Rectal smooth muscle tissue (tissue), 1 donor: ENCODE measurements at regions not wholly inside any gene's neighbourhood (a gene's known extent, or its start where the extent isn't known, plus 50 kb on each side); places are given as distances from the start of the nearest gene placed in this dataset.
"Not testable (repeated sequence)": the region's sequence is repeated elsewhere in the genome, so short reads cannot be mapped to it uniquely, and the experiment has no call there.

ENCODE experiments used
- H3K27ac ChIP-seq: one replicate; pipeline ENCODE4 v1.7.0; 2013; ENCODE audit warnings: low read depth, low read length, inconsistent platforms
- H3K27me3 ChIP-seq: one replicate; pipeline ENCODE4 v1.7.0; 2013; ENCODE audit warnings: low read length; ENCODE audit not compliant: control insufficient read depth, insufficient read depth
- H3K36me3 ChIP-seq: one replicate; pipeline ENCODE4 v1.7.0; 2013; ENCODE audit warnings: low read length; ENCODE audit not compliant: control insufficient read depth, insufficient read depth
- H3K4me1 ChIP-seq: one replicate; pipeline ENCODE4 v1.7.0; 2013; ENCODE audit warnings: low read length; ENCODE audit not compliant: control insufficient read depth, insufficient read depth
- H3K4me3 ChIP-seq: one replicate; pipeline ENCODE4 v1.7.0; 2013; ENCODE audit warnings: low read length
- H3K9ac ChIP-seq: one replicate; pipeline ENCODE4 v1.7.0; 2013; ENCODE audit warnings: low read length

- no peak overlapping the region for H3K4me3 ChIP-seq
- no peak overlapping the region for H3K27ac ChIP-seq
- H3K4me1 ChIP-seq, result no peaks in the 10 kb centered on the region
Observed at GRCh38 chr6:6865611-6866010, 242.2 kb upstream of the RREB1 start.

GRCh38 chr6:6866656-6867403, 240.9 kb upstream of the RREB1 start:
- H3K4me3 ChIP-seq, result no peak overlapping the region
- H3K27ac ChIP-seq, result no peak overlapping the region
- H3K9ac ChIP-seq, result no peak overlapping the region
- no peaks in the 10 kb centered on the region for H3K36me3 ChIP-seq
- no peaks in the 10 kb centered on the region for H3K4me1 ChIP-seq
- peaks cover 2% of the 10 kb centered on the region for H3K27me3 ChIP-seq

More at GRCh38 chr6:6865611-6866010, 242.2 kb upstream of the RREB1 start:
- H3K36me3 ChIP-seq, result no peaks in the 10 kb centered on the region
- H3K27me3 ChIP-seq, result peaks cover 2% of the 10 kb centered on the region
- H3K9ac ChIP-seq, result no peak overlapping the region

DNA sequence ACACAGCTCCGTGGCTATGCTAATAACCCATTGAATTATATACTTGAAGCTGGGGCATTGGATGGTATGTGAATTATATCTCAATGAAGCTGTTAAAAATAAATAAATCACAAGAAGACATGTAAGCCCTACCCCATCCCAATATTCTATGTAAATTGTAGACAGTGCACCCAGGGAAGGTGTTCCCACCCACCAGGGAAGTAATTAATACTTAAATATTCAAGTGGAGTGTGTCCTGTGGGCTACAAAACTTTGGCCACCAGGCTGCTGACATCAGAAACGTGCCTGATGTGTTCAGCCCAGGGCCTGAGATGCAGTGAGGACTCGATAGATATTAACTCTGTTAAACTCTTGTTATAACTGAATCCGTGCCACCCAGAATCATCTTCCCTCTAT, 240.4 kb upstream of the RREB1 start:
- no peaks in the 10 kb centered on the region for H3K36me3 ChIP-seq
- H3K4me1 ChIP-seq, result no peaks in the 10 kb centered on the region
- H3K27me3 ChIP-seq, result peaks cover 2% of the 10 kb centered on the region
- no peak overlapping the region for H3K27ac ChIP-seq
- H3K4me3 ChIP-seq, result no peak overlapping the region
- no peak overlapping the region for H3K9ac ChIP-seq

- no peaks in the 10 kb centered on the region for H3K4me1 ChIP-seq
- no peak overlapping the region for H3K4me3 ChIP-seq
- no peaks in the 10 kb centered on the region for H3K36me3 ChIP-seq
- no peak overlapping the region for H3K9ac ChIP-seq
- no peak overlapping the region for H3K27ac ChIP-seq
- H3K27me3 ChIP-seq, result no peaks in the 10 kb centered on the region
Observed at GRCh38 chr6:6869094-6869493, 238.7 kb upstream of the RREB1 start.

DNA sequence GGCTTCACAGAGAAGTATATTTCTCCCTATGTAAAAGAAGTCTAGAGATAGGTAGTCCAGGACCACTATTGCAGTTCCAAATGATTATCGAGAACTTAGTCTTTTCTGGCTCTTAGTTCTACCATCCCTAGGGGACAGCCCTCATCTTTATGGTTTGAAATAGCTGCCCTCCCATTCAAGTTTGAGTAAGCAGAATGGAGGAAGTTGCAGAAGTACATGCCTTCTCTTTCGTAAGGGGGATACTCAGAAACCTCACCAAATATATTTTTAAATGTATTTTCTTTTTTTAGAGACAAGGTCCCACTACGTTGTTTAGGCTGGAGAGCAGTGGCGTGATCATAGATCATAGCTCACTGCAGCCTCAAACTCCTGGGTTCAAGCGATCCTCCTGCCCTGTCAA, 236.8 kb upstream of the RREB1 start:
- no peaks in the 10 kb centered on the region for H3K4me1 ChIP-seq
- no peaks in the 10 kb centered on the region for H3K27me3 ChIP-seq
- no peak overlapping the region for H3K4me3 ChIP-seq
- H3K36me3 ChIP-seq, result no peaks in the 10 kb centered on the region
- no peak overlapping the region for H3K9ac ChIP-seq
- H3K27ac ChIP-seq, result no peak overlapping the region

- Histone ChIP-seq H3K27me3 (no peaks in the 10 kb centered on the region), H3K27ac (no peak overlapping the region), H3K36me3 (no peaks in the 10 kb centered on the region), H3K4me1 (no peaks in the 10 kb centered on the region), H3K9ac (no peak overlapping the region), H3K4me3 (no peak overlapping the region)
Observed at GRCh38 chr6:6872459-6873344, 235.1 kb upstream of the RREB1 start.

DNA sequence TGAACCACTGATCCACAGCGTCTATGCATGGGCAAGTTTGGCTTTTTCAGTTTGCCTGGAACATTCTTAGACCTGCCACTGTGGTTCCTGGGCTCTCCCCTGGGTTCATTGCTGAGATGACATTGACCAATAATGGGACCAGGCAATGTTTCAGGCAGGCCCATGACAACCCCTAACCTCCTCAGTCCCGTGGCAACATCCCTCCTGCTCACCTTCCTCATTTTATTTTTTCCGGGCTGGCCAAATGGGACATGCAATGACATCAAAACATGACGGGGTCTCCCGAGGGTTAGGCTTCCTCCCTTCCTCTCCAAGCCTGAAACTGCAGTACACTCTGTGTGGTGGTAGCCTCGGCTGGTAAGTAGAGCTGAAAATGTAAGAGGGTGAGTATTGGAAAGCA, 234.0 kb upstream of the RREB1 start:
- Histone ChIP-seq H3K9ac (no peak overlapping the region), H3K27ac (no peak overlapping the region), H3K4me1 (no peaks in the 10 kb centered on the region), H3K27me3 (no peaks in the 10 kb centered on the region), H3K36me3 (no peaks in the 10 kb centered on the region), H3K4me3 (no peak overlapping the region)

GRCh38 chr6:6875818-6876470, 231.8 kb upstream of the RREB1 start:
- no peaks in the 10 kb centered on the region for H3K4me1 ChIP-seq
- no peak overlapping the region for H3K9ac ChIP-seq
- no peak overlapping the region for H3K27ac ChIP-seq
- H3K4me3 ChIP-seq, result no peak overlapping the region
- H3K36me3 ChIP-seq, result no peaks in the 10 kb centered on the region
- no peaks in the 10 kb centered on the region for H3K27me3 ChIP-seq

DNA sequence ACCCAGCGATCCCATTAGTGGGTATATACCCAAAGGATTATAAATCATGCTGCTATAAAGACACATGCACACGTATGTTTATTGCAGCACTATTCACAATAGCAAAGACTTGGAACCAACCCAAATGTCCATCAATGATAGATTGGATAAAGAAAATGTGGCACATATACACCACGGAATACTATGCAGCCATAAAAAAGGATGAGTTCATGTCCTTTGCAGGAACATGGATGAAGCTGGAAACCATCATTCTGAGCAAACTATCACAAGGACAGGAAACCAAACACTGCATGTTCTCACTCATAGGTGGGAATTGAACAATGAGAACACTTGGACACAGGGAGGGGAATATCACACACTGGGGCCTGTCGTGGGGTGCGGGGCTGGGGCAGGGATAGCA, 230.0 kb upstream of the RREB1 start:
- H3K27me3 ChIP-seq, H3K36me3 ChIP-seq, H3K4me1 ChIP-seq, H3K9ac ChIP-seq, H3K27ac ChIP-seq, H3K4me3 ChIP-seq: not testable (repeated sequence)

- no peak overlapping the region for H3K27ac ChIP-seq
- no peaks in the 10 kb centered on the region for H3K27me3 ChIP-seq
- no peak overlapping the region for H3K4me3 ChIP-seq
- H3K36me3 ChIP-seq, result no peaks in the 10 kb centered on the region
- H3K4me1 ChIP-seq, result no peaks in the 10 kb centered on the region
- H3K9ac ChIP-seq, result no peak overlapping the region
Observed at GRCh38 chr6:6878887-6879585, 228.7 kb upstream of the RREB1 start.

DNA sequence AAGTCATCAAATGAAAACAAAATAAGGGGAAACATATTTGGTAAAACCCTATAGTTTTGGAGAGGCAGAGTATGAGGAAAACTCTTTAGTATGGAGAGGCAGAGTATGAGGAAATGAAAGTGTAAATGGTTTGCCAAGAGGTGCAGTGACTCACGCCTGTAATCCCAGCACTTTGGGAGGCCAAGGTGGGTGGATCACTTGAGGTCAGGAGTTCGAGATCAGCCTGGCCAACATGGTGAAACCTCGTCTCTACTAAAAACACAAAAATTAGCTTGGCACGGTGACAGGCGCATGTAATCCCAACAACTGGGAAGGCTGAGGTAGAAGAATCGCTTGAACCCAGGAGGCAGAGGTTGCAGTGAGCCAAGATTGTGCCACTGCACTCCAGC, 228.2 kb upstream of the RREB1 start:
- H3K36me3 ChIP-seq, H3K4me1 ChIP-seq, H3K4me3 ChIP-seq, H3K27me3 ChIP-seq, H3K27ac ChIP-seq, H3K9ac ChIP-seq: not testable (repeated sequence)
